ENCODE measurements at regions not wholly inside any gene's neighbourhood (a gene's known extent, or its start where the extent isn't known, plus 50 kb on each side); places are given as distances from the start of the nearest gene placed in this dataset.

DNA sequence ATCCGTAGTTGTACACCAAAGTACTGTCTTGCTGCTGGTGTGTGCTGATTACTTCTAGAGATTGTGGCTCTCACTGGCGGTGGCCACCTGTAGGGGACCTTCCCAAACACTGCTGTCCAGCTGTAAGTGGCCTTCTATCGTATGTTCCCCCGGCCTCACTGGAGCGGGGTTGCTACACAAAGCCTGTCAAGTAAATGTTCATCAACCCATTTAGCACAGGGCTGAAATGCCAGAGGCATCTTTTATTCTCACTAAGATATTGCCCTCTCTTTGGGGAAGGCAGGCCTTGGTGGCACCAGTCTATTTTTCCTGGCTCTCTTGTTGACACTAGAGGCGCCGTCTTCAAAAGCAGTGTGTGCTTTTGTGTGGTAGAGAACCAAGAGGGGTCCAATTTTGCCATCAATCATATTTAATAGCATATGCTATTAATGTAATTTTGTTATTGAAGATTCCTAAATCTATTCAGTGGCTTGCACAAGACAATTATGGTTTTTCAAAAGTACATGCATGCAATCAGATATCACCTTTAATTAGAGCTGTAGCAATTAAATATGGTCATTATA, 514.4 kb upstream of the SALL1 start:
- Histone ChIP-seq H3K9me3 (ENCODE audit: insufficient read depth, low read depth, low read length) (no peaks in the 10 kb centered on the region; the same call in 1 of the 2 replicates), H3K79me2 (ENCODE audit: insufficient read depth, low read length) (no peaks in the 10 kb centered on the region), H3K4me3 (ENCODE audit: low read length, poor library complexity, severe bottlenecking) (no peak overlapping the region), H3K36me3 (ENCODE audit: insufficient read depth, low read length) (no peaks in the 10 kb centered on the region), H3K9ac (ENCODE audit: low read depth, low read length, poor library complexity, severe bottlenecking) (no peak overlapping the region), H2AFZ (ENCODE audit: low read length) (no peak overlapping the region), H3K4me2 (ENCODE audit: low read depth, low read length, poor library complexity, severe bottlenecking) (no peak overlapping the region), H3K9me2 (replicated peaks; ENCODE audit: low read depth, low read length) (no peaks in the 10 kb centered on the region), H4K20me1 (ENCODE audit: insufficient read depth, low read length, poor library complexity, severe bottlenecking) (no peaks in the 10 kb centered on the region), H3K4me1 (ENCODE audit: insufficient read depth, low read length, poor library complexity, severe bottlenecking) (no peaks in the 10 kb centered on the region), H3F3A (ENCODE audit: low read depth) (no peaks in the 10 kb centered on the region), H3K27me3 (ENCODE audit: insufficient read depth, low read length, poor library complexity, severe bottlenecking) (no peaks in the 10 kb centered on the region)
- no peak for TF ChIP-seq EZH2phosphoT487 (IDR thresholded peaks at IDR 0.05; ENCODE audit: borderline replicate concordance)
- TF ChIP-seq, protein P1, sequence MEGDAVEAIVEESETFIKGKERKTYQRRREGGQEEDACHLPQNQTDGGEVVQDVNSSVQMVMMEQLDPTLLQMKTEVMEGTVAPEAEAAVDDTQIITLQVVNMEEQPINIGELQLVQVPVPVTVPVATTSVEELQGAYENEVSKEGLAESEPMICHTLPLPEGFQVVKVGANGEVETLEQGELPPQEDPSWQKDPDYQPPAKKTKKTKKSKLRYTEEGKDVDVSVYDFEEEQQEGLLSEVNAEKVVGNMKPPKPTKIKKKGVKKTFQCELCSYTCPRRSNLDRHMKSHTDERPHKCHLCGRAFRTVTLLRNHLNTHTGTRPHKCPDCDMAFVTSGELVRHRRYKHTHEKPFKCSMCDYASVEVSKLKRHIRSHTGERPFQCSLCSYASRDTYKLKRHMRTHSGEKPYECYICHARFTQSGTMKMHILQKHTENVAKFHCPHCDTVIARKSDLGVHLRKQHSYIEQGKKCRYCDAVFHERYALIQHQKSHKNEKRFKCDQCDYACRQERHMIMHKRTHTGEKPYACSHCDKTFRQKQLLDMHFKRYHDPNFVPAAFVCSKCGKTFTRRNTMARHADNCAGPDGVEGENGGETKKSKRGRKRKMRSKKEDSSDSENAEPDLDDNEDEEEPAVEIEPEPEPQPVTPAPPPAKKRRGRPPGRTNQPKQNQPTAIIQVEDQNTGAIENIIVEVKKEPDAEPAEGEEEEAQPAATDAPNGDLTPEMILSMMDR (conservative IDR thresholded peaks at IDR 0.05; ENCODE audit: low read length): no peak

DNA sequence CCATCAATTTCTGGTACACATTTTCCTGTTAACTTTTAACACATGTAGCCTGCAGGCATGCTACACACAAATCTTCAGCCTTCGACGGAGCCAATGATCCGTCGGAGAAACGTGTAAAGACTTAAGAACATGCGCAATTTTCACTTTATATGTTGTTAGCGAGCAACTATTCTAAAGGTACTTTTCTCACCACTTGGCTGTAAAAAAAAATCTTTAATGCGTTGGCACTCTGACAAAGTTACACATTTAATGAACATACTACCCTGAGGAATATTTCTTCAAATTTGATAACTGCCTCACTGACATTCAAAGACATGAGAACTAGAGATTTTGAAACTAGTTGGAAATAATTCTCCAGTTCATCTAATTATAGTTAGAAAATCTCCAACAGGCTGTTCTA, 507.5 kb upstream of the SALL1 start:
- Histone ChIP-seq H3F3A (ENCODE audit: low read depth) (no peaks in the 10 kb centered on the region), H3K36me3 (ENCODE audit: insufficient read depth, low read length) (no peaks in the 10 kb centered on the region)
- no peak for TF ChIP-seq EZH2phosphoT487 (IDR thresholded peaks at IDR 0.05; ENCODE audit: borderline replicate concordance)
- TF ChIP-seq, protein P1 (conservative IDR thresholded peaks at IDR 0.05; ENCODE audit: low read length): no peak

DNA sequence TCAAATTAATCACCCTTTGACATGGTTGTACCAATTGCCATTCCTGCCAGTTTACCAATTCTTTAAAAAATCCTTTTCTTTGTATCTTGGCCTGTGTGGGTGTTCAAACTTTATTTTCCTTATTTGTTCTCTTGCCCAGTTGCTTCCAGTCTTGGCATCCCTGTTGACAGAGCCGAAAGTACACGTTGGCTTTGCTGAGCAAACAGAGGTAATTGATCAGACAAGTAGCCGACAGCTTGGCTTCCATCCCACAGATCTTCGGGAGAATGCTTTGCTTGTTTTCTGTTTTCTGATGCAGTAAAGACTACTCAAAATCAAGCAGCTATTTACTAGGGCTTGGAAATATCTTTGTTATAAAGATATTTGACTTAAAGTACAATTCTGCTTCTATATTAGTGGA, 506.8 kb upstream of the SALL1 start:
- no peaks in the 10 kb centered on the region for H3K9me2 ChIP-seq (replicated peaks; ENCODE audit: low read depth, low read length)
- H3K36me3 ChIP-seq (ENCODE audit: insufficient read depth, low read length): no peaks in the 10 kb centered on the region
- H2AFZ ChIP-seq (ENCODE audit: low read length): no peak overlapping the region
- H3F3A ChIP-seq (ENCODE audit: low read depth): no peaks in the 10 kb centered on the region
- no peaks in the 10 kb centered on the region for H3K27me3 ChIP-seq (ENCODE audit: insufficient read depth, low read length, poor library complexity, severe bottlenecking)
- H4K20me1 ChIP-seq (ENCODE audit: insufficient read depth, low read length, poor library complexity, severe bottlenecking): no peaks in the 10 kb centered on the region
- H3K79me2 ChIP-seq (ENCODE audit: insufficient read depth, low read length): no peaks in the 10 kb centered on the region
- no peak overlapping the region for H3K4me2 ChIP-seq (ENCODE audit: low read depth, low read length, poor library complexity, severe bottlenecking)
- no peak for TF ChIP-seq EZH2phosphoT487 (IDR thresholded peaks at IDR 0.05; ENCODE audit: borderline replicate concordance)
- TF ChIP-seq, protein P1 (conservative IDR thresholded peaks at IDR 0.05; ENCODE audit: low read length): no peak
- H3K9ac ChIP-seq (ENCODE audit: low read depth, low read length, poor library complexity, severe bottlenecking): no peak overlapping the region
- no peaks in the 10 kb centered on the region for H3K9me3 ChIP-seq (ENCODE audit: insufficient read depth, low read depth, low read length)
- no peaks in the 10 kb centered on the region for H3K4me1 ChIP-seq (ENCODE audit: insufficient read depth, low read length, poor library complexity, severe bottlenecking)
- H3K4me3 ChIP-seq (ENCODE audit: low read length, poor library complexity, severe bottlenecking): no peak overlapping the region

More for the DNA sequence above, 507.5 kb upstream of the SALL1 start:
- Histone ChIP-seq H3K4me1 (ENCODE audit: insufficient read depth, low read length, poor library complexity, severe bottlenecking) (no peaks in the 10 kb centered on the region), H2AFZ (ENCODE audit: low read length) (no peak overlapping the region), H3K27me3 (ENCODE audit: insufficient read depth, low read length, poor library complexity, severe bottlenecking) (no peaks in the 10 kb centered on the region), H4K20me1 (ENCODE audit: insufficient read depth, low read length, poor library complexity, severe bottlenecking) (no peaks in the 10 kb centered on the region), H3K4me3 (ENCODE audit: low read length, poor library complexity, severe bottlenecking) (no peak overlapping the region), H3K9ac (ENCODE audit: low read depth, low read length, poor library complexity, severe bottlenecking) (no peak overlapping the region), H3K9me2 (replicated peaks; ENCODE audit: low read depth, low read length) (no peaks in the 10 kb centered on the region), H3K79me2 (ENCODE audit: insufficient read depth, low read length) (no peaks in the 10 kb centered on the region), H3K4me2 (ENCODE audit: low read depth, low read length, poor library complexity, severe bottlenecking) (no peak overlapping the region), H3K9me3 (ENCODE audit: insufficient read depth, low read depth, low read length) (no peaks in the 10 kb centered on the region)
